Retinal pigment epithelial cell (primary cell): ENCODE measurements at regions not wholly inside any gene's neighbourhood (a gene's known extent, or its start where the extent isn't known, plus 50 kb on each side); places are given as distances from the start of the nearest gene placed in this dataset.
A peak's percentile ranks its signal among the peaks of the same experiment; 100 is the strongest.

ENCODE experiments used
- DNase-seq: peaks from one replicate; pipeline ENCODE4 v3.0.0-alpha.2; 2010; ENCODE audit warnings: low read depth
- H3K4me3 ChIP-seq: 2 replicates; pipeline ENCODE4 v1.5.1; 2011; ENCODE audit warnings: mild to moderate bottlenecking, low read length, control low read depth, moderate library complexity
- CTCF ChIP-seq: conservative IDR thresholded peaks from 2 replicates; pipeline ENCODE4 v1.5.1; 2011; ENCODE audit warnings: low read depth, low read length, control low read depth, inconsistent platforms

- no peak for TF ChIP-seq CTCF
- DNase-seq = no peak
- H3K4me3 ChIP-seq = no peak overlapping the region
Measured at GRCh38 chr3:187568171-187568570, 102.0 kb downstream of the SST start.

- DNase-seq = peak; percentile 85
- no peak overlapping the region for H3K4me3 ChIP-seq
- no peak for TF ChIP-seq CTCF
Measured at GRCh38 chr3:187567661-187568121, 102.5 kb downstream of the SST start.

GRCh38 chr3:187567021-187567420, 103.2 kb downstream of the SST start:
- no peak overlapping the region for H3K4me3 ChIP-seq
- no peak for DNase-seq
- no peak for TF ChIP-seq CTCF

- H3K4me3 ChIP-seq = no peak overlapping the region
- TF ChIP-seq CTCF = no peak
- no peak for DNase-seq
Measured at GRCh38 chr3:187565701-187566100, 104.5 kb downstream of the SST start.

GRCh38 chr3:187558990-187559389, 111.2 kb downstream of the SST start:
- no peak for DNase-seq
- no peak overlapping the region for H3K4me3 ChIP-seq
- TF ChIP-seq CTCF = no peak

GRCh38 chr3:187551416-187551815, 118.8 kb downstream of the SST start:
- TF ChIP-seq CTCF = no peak
- no peak overlapping the region for H3K4me3 ChIP-seq
- DNase-seq = no peak

- H3K4me3 ChIP-seq = no peak overlapping the region
- DNase-seq = no peak
- no peak for TF ChIP-seq CTCF
Measured at GRCh38 chr3:187550446-187550845, 119.7 kb downstream of the SST start.
